Naive thymus-derived CD4-positive, alpha-beta T cell (primary cell): ENCODE measurements at regions not wholly inside any gene's neighbourhood (a gene's known extent, or its start where the extent isn't known, plus 50 kb on each side); places are given as distances from the start of the nearest gene placed in this dataset.

ENCODE experiments used
- ATAC-seq: fragments of 150-1000 bp; cut with Tn5 transposase; 2 replicates; pipeline ENCODE4 v1.10.0; 2021; ENCODE audit warnings: mild to moderate bottlenecking, moderate library complexity
- CTCF ChIA-PET: fragments of 350-600 bp; sonication (Branson Sonifier 250); formaldehyde crosslinking; loops from one replicate; lab custom pipeline; 2021; ENCODE audit warnings: antibody characterized with exemption; lab: Charles Lee
- POLR2A ChIA-PET: fragments of 350-600 bp; sonication (Branson Sonifier 250); formaldehyde crosslinking; loops from one replicate; lab custom pipeline; 2021; ENCODE audit warnings: antibody characterized with exemption, inconsistent platforms; lab: Charles Lee
- DNase-seq, 9 donors: peaks; one replicate each; pipeline versions ENCODE4 v3.0.0 to v3.0.0-alpha.2; 2020 to 2022; ENCODE audit warnings: mixed read lengths in 1 of 9
- H3K27ac ChIP-seq: one replicate; pipeline ENCODE4 v1.7.0; 2013; ENCODE audit warnings: mild to moderate bottlenecking, low read depth, low read length, moderate library complexity
- H3K27me3 ChIP-seq, 2 donors: one replicate each; pipeline ENCODE4 v1.7.0; 2013; ENCODE audit warnings: low read length in 2 of 2, mild to moderate bottlenecking in 2 of 2, moderate library complexity in 2 of 2; ENCODE audit not compliant: control insufficient read depth in 2 of 2, insufficient read depth in 2 of 2
- H3K36me3 ChIP-seq, 3 experiments: 1 replicate in 2 of 3; 2 replicates in 1 of 3; pipeline ENCODE4 v1.7.0; 2013; ENCODE audit warnings: low read length in 3 of 3, mild to moderate bottlenecking in 3 of 3, moderate library complexity in 1 of 3; ENCODE audit not compliant: insufficient read depth in 3 of 3, control insufficient read depth in 2 of 3
- H3K4me1 ChIP-seq, 2 donors: one replicate each; pipeline ENCODE4 v1.7.0; 2013; ENCODE audit warnings: low read length in 2 of 2, mild to moderate bottlenecking in 2 of 2, moderate library complexity in 1 of 2; ENCODE audit not compliant: control insufficient read depth in 2 of 2, insufficient read depth in 2 of 2
- H3K4me3 ChIP-seq: 2 replicates; pipeline ENCODE4 v1.7.0; 2013; ENCODE audit warnings: mild to moderate bottlenecking, low read length
- H3K9me3 ChIP-seq, 3 experiments: 1 replicate in 2 of 3; 2 replicates in 1 of 3; pipeline ENCODE4 v1.7.0; 2013; ENCODE audit warnings: low read length in 3 of 3; ENCODE audit not compliant: control insufficient read depth in 2 of 3
- H3K27ac Mint-ChIP-seq, 9 donors: one replicate each; pipeline ENCODE4 v1.8.0; 2020 to 2022; ENCODE audit warnings: mixed read lengths in 9 of 9, mild to moderate bottlenecking in 8 of 9, moderate library complexity in 5 of 9, inconsistent platforms in 2 of 9
- H3K27me3 Mint-ChIP-seq, 5 donors: one replicate each; pipeline ENCODE4 v1.8.0; 2021 to 2022; ENCODE audit warnings: mixed read lengths in 5 of 5, mild to moderate bottlenecking in 1 of 5
- H3K36me3 Mint-ChIP-seq, 5 donors: one replicate each; pipeline ENCODE4 v1.8.0; 2020 to 2022; ENCODE audit warnings: mixed read lengths in 5 of 5, mild to moderate bottlenecking in 3 of 5, inconsistent platforms in 1 of 5
- H3K4me1 Mint-ChIP-seq, 7 donors: one replicate each; pipeline ENCODE4 v1.8.0; 2020 to 2022; ENCODE audit warnings: mixed read lengths in 7 of 7, mild to moderate bottlenecking in 3 of 7, inconsistent platforms in 1 of 7
- H3K4me3 Mint-ChIP-seq, 10 donors: one replicate each; pipeline ENCODE4 v1.8.0; 2020 to 2022; ENCODE audit warnings: mild to moderate bottlenecking in 10 of 10, mixed read lengths in 10 of 10, moderate library complexity in 6 of 10, inconsistent platforms in 2 of 10
- H3K9me3 Mint-ChIP-seq, 11 donors: one replicate each; pipeline ENCODE4 v1.8.0; 2020 to 2022; ENCODE audit warnings: mixed read lengths in 11 of 11, mild to moderate bottlenecking in 4 of 11, inconsistent platforms in 1 of 11, moderate library complexity in 1 of 11
- intact Hi-C, 2 donors: fragments of 100-400 bp; cut with micrococcal nuclease; formaldehyde crosslinking; loops; one replicate each; pipeline ENCODE4 v1.15.1; 2023

DNA sequence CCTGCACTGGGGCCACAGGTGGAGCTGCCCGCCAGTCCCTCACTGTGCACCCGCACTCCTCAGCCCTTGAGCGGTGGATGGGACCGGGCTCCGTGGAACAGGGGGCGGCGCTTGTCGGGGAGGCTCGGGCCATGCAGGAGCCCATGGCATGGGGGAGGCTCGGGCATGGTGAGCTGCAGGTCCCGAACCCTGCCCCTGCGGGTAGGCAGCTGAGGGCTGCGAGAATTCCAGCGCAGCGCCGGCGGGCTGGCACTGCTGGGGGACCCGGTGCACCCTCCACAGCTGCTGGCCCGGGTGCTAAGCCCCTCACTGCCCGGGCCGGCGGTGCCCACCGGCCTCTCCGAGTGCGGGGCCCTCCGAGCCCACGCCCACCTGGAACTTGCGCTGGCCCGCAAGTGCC lies 877.5 kb upstream of the PCDH9 start:
- peaks cover 5 to 32% (median 13%) of the 10 kb centered on the region in 11 donors for H3K9me3 Mint-ChIP-seq
- no peak overlapping the region for H3K4me3 ChIP-seq
- H3K4me3 Mint-ChIP-seq: no peak overlapping the region
- intact Hi-C loops: no loop called here
- CTCF ChIA-PET: no interaction called here
- POLR2A ChIA-PET: no interaction called here
- H3K36me3 Mint-ChIP-seq: peaks cover 0 to 4% (median 0%) of the 10 kb centered on the region in 5 donors
- no peak overlapping the region for H3K27ac ChIP-seq
- ATAC-seq (no peak), DNase-seq (no peak)
- H3K9me3 ChIP-seq: peaks cover 0 to 7% (median 0%) of the 10 kb centered on the region in 3 experiments
- H3K4me1 Mint-ChIP-seq: no peaks in the 10 kb centered on the region
- no peaks in the 10 kb centered on the region for H3K27me3 ChIP-seq
- no peaks in the 10 kb centered on the region for H3K4me1 ChIP-seq
- no peaks in the 10 kb centered on the region for H3K27me3 Mint-ChIP-seq
- H3K36me3 ChIP-seq: no peaks in the 10 kb centered on the region
- H3K27ac Mint-ChIP-seq: no peak overlapping the region

DNA sequence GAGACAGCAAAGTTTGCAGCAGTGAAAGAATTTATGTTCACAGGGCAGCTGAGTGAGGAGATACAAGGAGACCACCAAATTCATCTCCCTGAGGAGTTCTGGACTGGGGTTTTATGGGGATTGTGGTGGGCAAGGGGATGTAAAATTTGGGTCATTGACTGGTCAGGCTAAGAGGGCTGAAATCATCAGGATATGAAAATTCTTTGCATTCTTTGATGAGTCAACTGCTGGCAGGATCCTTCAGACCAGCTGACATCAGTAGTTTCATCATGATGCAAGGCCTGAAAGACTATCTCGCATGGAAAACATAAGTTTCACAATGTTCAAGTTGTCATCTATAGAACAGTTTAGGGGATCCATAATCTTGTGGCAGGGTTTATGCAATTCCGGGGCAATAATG lies 869.5 kb upstream of the PCDH9 start:
- no peak overlapping the region for H3K27ac Mint-ChIP-seq
- ATAC-seq: no peak

DNA sequence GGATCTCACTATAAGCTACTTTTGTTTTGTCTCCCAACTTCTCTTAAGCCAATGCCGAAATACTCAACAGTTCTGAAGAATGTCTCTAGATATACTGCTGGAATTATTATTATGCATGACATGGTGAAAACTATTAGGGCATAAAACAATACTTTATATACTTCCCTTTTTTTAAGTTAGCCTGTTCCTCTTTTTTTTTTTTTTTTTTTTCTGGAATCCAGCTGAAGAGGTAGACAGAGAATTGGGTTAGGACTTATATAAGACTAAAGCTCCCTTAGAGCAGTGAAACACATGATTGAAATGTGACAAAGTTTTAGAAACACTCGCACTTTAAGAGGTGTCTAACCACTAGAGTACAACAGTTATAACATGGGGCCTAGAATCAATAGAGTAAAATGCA lies 850.9 kb upstream of the PCDH9 start:
- Mint-ChIP-seq H3K36me3 (no peaks in the 10 kb centered on the region), H3K27ac (no peak overlapping the region), H3K4me1 (no peaks in the 10 kb centered on the region), H3K9me3 (peaks cover 0 to 22% (median 2%) of the 10 kb centered on the region in 11 donors), H3K4me3 (no peak overlapping the region), H3K27me3 (no peaks in the 10 kb centered on the region)
- Histone ChIP-seq H3K27me3 (no peaks in the 10 kb centered on the region), H3K4me1 (no peaks in the 10 kb centered on the region), H3K27ac (no peak overlapping the region), H3K36me3 (no peaks in the 10 kb centered on the region), H3K4me3 (no peak overlapping the region), H3K9me3 (no peaks in the 10 kb centered on the region)
- CTCF ChIA-PET: no interaction called here
- intact Hi-C loops: no loop called here
- no peak for DNase-seq
- POLR2A ChIA-PET: no interaction called here
- no peak for ATAC-seq

More for the DNA sequence above, 869.5 kb upstream of the PCDH9 start:
- no peaks in the 10 kb centered on the region for H3K4me1 Mint-ChIP-seq
- intact Hi-C loops: no loop called here
- no peak for DNase-seq
- Histone ChIP-seq H3K27me3 (no peaks in the 10 kb centered on the region), H3K4me3 (no peak overlapping the region), H3K4me1 (no peaks in the 10 kb centered on the region), H3K27ac (no peak overlapping the region), H3K36me3 (no peaks in the 10 kb centered on the region), H3K9me3 (no peaks in the 10 kb centered on the region)
- no peaks in the 10 kb centered on the region for H3K27me3 Mint-ChIP-seq
- ChIA-PET CTCF (no interaction called here), POLR2A (no interaction called here)
- H3K36me3 Mint-ChIP-seq: no peaks in the 10 kb centered on the region
- H3K9me3 Mint-ChIP-seq: peaks cover 0 to 18% (median 7%) of the 10 kb centered on the region in 11 donors
- H3K4me3 Mint-ChIP-seq: no peak overlapping the region

DNA sequence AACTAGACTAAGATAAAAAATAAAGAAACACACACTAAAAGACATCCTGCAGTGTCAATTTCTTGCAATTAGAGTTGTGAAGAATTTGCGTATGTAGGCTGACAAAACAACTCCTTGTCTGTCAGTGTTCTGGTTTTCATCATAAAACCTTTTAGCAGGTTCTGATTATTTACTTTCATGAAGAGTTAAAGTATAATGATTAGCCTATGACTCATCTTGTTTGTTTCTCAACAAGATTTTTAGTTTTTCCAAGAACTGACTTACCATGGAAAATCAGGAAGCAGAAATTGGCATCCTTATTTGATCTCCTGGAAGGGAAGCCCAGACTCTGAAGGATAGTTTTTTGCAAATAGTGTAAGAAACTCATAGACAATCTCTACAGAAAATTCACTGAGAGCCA lies 848.7 kb upstream of the PCDH9 start:
- Mint-ChIP-seq H3K4me3 (no peak overlapping the region), H3K36me3 (no peaks in the 10 kb centered on the region), H3K27me3 (no peaks in the 10 kb centered on the region), H3K4me1 (no peaks in the 10 kb centered on the region), H3K9me3 (peaks cover 0 to 32% (median 1%) of the 10 kb centered on the region in 11 donors), H3K27ac (no peak overlapping the region)
- H3K27ac ChIP-seq: no peak overlapping the region
- no peaks in the 10 kb centered on the region for H3K4me1 ChIP-seq
- intact Hi-C loops: no loop called here
- ChIA-PET POLR2A (no interaction called here), CTCF (no interaction called here)
- H3K36me3 ChIP-seq: no peaks in the 10 kb centered on the region
- no peak overlapping the region for H3K4me3 ChIP-seq
- no peak for ATAC-seq
- no peak for DNase-seq
- peaks cover 0 to 3% (median 0%) of the 10 kb centered on the region in 3 experiments for H3K9me3 ChIP-seq
- H3K27me3 ChIP-seq: no peaks in the 10 kb centered on the region

DNA sequence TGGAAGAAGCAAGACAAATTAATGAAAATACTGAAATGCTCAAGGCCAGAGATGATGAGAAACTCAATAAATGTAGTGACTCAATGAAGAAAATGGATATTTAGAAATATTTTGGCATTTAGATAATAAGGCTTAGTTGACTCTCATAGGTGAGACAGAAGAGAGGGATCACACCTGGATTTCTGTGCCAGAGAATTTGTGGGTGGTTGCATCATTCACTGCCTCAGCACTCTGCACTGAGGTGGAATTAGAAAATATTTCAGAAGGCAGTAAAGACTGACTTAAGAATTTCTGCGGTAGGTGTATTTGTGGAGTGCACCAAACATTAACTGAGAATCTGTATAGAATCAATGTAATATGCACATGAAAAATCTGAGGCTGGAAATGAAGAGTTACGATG lies 848.3 kb upstream of the PCDH9 start:
- CTCF ChIA-PET: no interaction called here
- H3K27me3 Mint-ChIP-seq: no peaks in the 10 kb centered on the region
- DNase-seq: no peak

DNA sequence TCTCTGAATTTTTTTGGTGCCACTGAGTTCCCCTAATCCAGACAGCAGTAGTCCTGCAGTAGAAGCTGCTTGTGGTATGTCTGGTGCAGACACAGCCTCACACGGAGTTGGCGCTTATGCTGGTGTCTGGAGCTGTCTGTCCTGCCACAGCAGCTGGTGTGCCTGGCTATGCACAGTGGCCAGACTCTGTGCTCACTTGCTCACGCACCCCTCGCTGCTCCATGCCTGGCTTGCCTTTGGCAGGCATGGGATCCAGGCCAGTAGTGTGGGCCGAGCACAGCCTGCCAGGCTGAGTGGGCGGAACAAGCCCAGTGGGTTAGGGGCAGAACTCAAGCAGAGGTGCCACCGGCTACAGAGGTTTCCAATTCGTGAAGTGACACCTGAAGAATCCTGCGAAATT lies 845.9 kb upstream of the PCDH9 start:
- Mint-ChIP-seq H3K27me3 (no peaks in the 10 kb centered on the region), H3K36me3 (no peaks in the 10 kb centered on the region), H3K27ac (no peak overlapping the region), H3K4me1 (no peaks in the 10 kb centered on the region), H3K4me3 (no peak overlapping the region), H3K9me3 (peaks cover 0 to 39% (median 4%) of the 10 kb centered on the region in 11 donors)
- no peak overlapping the region for H3K4me3 ChIP-seq
- ChIA-PET CTCF (no interaction called here), POLR2A (no interaction called here)
- H3K9me3 ChIP-seq: peaks cover 0 to 3% (median 0%) of the 10 kb centered on the region in 3 experiments
- ATAC-seq: no peak
- H3K27me3 ChIP-seq: no peaks in the 10 kb centered on the region
- H3K27ac ChIP-seq: no peak overlapping the region
- intact Hi-C loops: no loop called here
- no peaks in the 10 kb centered on the region for H3K4me1 ChIP-seq
- DNase-seq: no peak
- no peaks in the 10 kb centered on the region for H3K36me3 ChIP-seq

More for the DNA sequence above, 848.3 kb upstream of the PCDH9 start:
- H3K4me1 ChIP-seq: no peaks in the 10 kb centered on the region
- Mint-ChIP-seq H3K27ac (no peak overlapping the region), H3K4me3 (no peak overlapping the region), H3K36me3 (no peaks in the 10 kb centered on the region), H3K9me3 (peaks cover 0 to 35% (median 2%) of the 10 kb centered on the region in 11 donors), H3K4me1 (no peaks in the 10 kb centered on the region)
- H3K27me3 ChIP-seq: no peaks in the 10 kb centered on the region
- POLR2A ChIA-PET: no interaction called here
- H3K4me3 ChIP-seq: no peak overlapping the region
- no peaks in the 10 kb centered on the region for H3K36me3 ChIP-seq
- no peak overlapping the region for H3K27ac ChIP-seq
- intact Hi-C loops: no loop called here
- no peak for ATAC-seq
- H3K9me3 ChIP-seq: peaks cover 0 to 3% (median 0%) of the 10 kb centered on the region in 3 experiments

DNA sequence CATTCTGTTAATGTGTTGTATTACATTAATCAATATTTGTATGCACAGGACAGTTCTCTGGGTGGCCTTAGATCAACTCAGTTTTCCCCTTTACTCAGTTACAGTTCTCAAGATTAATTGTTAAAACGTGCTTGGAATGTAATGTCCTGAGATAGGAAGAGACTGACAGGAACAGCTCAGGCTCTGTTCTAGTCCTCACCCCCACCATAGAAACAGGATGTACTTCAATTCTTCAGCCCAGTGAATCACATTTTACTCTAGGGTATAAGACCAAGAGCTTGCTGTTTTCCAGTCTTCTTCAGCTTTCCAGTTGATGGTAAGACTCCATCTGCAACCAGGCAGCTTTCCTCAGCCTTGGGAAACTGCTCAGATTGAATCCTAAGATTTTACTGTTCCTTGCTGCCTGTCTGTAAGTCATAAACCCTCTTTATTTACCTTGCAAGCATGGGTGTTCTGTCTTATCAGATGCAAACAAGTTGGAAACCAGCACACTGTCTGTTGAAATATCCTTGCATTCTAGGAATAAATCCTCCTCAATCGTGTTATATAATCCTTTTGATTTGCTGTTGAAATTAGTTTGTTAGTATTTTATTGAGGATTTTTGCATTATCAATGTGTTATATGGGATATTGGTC lies 836.9 kb upstream of the PCDH9 start:
- DNase-seq (no peak), ATAC-seq (no peak)
- no peak overlapping the region for H3K27ac ChIP-seq
- POLR2A ChIA-PET: no interaction called here
- no peaks in the 10 kb centered on the region for H3K27me3 ChIP-seq
- Mint-ChIP-seq H3K9me3 (peaks cover 0 to 32% (median 5%) of the 10 kb centered on the region in 11 donors), H3K27me3 (no peaks in the 10 kb centered on the region), H3K36me3 (no peaks in the 10 kb centered on the region), H3K4me3 (no peak overlapping the region), H3K4me1 (no peaks in the 10 kb centered on the region), H3K27ac (no peak overlapping the region)
- CTCF ChIA-PET: no interaction called here
- H3K9me3 ChIP-seq: peaks cover 0 to 3% (median 0%) of the 10 kb centered on the region in 3 experiments
- H3K4me3 ChIP-seq: no peak overlapping the region
- intact Hi-C loops: no loop called here
- H3K36me3 ChIP-seq: no peaks in the 10 kb centered on the region
- H3K4me1 ChIP-seq: no peaks in the 10 kb centered on the region
